Choroid plexus epithelial cell (primary cell): ENCODE measurements at regions not wholly inside any gene's neighbourhood (a gene's known extent, or its start where the extent isn't known, plus 50 kb on each side); places are given as distances from the start of the nearest gene placed in this dataset.
A peak's percentile ranks its signal among the peaks of the same experiment; 100 is the strongest.

Source experiments
- DNase-seq: peaks from one replicate; pipeline ENCODE4 v3.0.0-alpha.2; 2010; ENCODE audit warnings: low read depth
- H3K4me3 ChIP-seq: 2 replicates; pipeline ENCODE4 v1.5.1; 2011; ENCODE audit warnings: low read depth, mild to moderate bottlenecking, control low read depth, low read length, moderate library complexity
- TF ChIP-seq, protein P1 (sequence below): conservative IDR thresholded peaks from 2 replicates; pipeline ENCODE4 v1.5.1; 2011; ENCODE audit warnings: low read depth, mild to moderate bottlenecking, control low read depth, inconsistent platforms, low read length, moderate library complexity

DNA sequence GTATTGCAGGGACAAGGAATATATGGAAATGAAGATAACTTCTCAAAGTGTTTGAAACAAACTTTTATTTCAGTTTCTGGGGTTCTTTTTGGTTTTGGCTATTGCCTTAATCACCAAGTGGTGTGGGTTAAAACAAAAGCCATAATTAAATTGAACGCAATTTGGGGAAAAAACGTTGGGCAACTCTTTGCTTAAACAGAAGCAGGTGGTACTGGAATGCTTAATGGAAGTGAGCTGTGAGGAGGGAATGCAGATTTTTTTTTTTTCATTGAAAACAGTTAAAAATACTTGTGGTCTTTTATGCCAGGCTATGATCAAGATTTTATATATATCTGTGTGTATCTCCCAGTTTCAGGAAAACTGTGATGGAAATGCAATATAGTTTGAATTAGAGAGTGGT lies 195.7 kb upstream of the TUT7 start:
- TF ChIP-seq, protein P1, sequence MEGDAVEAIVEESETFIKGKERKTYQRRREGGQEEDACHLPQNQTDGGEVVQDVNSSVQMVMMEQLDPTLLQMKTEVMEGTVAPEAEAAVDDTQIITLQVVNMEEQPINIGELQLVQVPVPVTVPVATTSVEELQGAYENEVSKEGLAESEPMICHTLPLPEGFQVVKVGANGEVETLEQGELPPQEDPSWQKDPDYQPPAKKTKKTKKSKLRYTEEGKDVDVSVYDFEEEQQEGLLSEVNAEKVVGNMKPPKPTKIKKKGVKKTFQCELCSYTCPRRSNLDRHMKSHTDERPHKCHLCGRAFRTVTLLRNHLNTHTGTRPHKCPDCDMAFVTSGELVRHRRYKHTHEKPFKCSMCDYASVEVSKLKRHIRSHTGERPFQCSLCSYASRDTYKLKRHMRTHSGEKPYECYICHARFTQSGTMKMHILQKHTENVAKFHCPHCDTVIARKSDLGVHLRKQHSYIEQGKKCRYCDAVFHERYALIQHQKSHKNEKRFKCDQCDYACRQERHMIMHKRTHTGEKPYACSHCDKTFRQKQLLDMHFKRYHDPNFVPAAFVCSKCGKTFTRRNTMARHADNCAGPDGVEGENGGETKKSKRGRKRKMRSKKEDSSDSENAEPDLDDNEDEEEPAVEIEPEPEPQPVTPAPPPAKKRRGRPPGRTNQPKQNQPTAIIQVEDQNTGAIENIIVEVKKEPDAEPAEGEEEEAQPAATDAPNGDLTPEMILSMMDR: no peak
- no peak overlapping the region for H3K4me3 ChIP-seq
- no peak for DNase-seq

GRCh38 chr9:86549401-86549811 lies 195.2 kb upstream of the TUT7 start:
- H3K4me3 ChIP-seq: no peak overlapping the region
- TF ChIP-seq, protein P1: no peak
- peak; percentile 85 for DNase-seq

DNA sequence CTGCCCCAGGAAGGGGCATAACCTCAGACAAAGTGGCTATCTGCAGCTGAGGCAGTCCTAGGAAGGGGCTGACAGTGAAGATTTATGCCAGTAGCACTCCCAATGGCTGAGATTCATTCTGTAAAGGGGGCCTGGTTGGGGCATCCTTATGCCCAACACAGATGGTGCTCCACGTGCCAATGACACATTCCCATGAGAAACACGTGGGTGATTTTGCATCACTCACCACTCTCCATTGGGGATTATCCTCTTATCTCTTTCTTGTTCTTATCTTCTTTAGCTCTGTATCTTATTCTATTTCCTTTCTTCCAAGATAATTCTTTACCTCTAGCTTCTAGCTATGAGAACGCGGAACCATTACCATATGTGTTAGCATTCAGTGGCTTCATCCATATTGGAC lies 194.0 kb upstream of the TUT7 start:
- H3K4me3 ChIP-seq: no peak overlapping the region
- TF ChIP-seq, protein P1: no peak
- no peak for DNase-seq

GRCh38 chr9:86547571-86547970 lies 193.4 kb upstream of the TUT7 start:
- TF ChIP-seq, protein P1: no peak
- no peak overlapping the region for H3K4me3 ChIP-seq
- no peak for DNase-seq

GRCh38 chr9:86546712-86547111 lies 192.5 kb upstream of the TUT7 start:
- TF ChIP-seq, protein P1: no peak
- H3K4me3 ChIP-seq: no peak overlapping the region
- no peak for DNase-seq

DNA sequence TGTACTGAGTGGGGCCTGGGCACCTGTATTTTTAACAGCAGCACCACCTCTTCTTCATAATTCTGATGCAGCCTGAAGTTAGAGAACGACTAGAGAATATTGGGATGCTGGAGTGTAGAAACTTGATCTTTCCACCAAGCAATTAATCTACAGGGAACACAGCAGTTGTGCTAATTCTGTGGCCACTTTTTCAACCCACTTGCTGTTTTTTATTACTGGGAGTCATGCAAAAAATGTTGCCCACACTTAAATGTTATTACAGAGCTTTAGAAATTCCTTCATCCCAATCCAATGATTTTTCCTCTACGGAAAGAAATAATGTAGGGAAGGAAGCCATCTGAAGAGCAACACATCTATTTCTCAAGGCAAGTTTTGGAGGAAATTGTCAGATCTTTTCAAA lies 190.9 kb upstream of the TUT7 start:
- DNase-seq: no peak
- TF ChIP-seq, protein P1: no peak

DNA sequence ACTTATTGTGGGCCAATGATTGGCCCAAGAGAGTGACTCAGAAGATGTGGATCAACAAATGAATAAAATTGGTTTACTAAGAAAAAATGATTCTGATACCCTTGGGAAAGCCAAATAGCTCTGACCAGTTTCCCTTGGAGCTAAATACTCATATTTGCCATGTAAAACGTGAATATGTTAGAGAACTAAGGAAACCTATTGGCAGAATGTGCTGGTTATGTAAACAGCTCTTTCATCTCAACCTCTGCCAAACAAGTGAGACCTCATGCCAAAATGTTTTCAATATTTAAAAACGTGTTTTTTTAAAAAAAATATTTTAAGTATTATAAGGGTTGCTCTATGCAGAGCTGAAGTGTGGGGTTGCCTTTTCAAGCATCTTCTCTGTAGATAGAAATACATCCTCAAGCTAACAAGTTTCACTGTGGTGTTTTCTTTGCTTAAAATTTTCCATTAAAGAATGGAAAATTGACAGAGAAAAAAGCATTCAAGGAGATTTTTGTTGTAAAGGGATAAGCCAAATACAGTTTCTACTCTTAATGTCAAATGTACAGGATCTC lies 186.9 kb upstream of the TUT7 start:
- H3K4me3 ChIP-seq: no peak overlapping the region
- no peak for DNase-seq
- TF ChIP-seq, protein P1: no peak

More for the DNA sequence above, 190.9 kb upstream of the TUT7 start:
- no peak overlapping the region for H3K4me3 ChIP-seq
